Endothelial cell of umbilical vein (primary cell): ENCODE measurements at regions not wholly inside any gene's neighbourhood (a gene's known extent, or its start where the extent isn't known, plus 50 kb on each side); places are given as distances from the start of the nearest gene placed in this dataset.

Experiments
- CTCF ChIP-seq, 2 donors: IDR thresholded peaks; 1 replicate in 1 of 2; 2 replicates in 1 of 2; pipeline ENCODE4 v1.5.1; 2011; ENCODE audit warnings: low read length in 2 of 2, mild to moderate bottlenecking in 2 of 2, moderate library complexity in 2 of 2, control low read depth in 1 of 2, inconsistent platforms in 1 of 2, low read depth in 1 of 2; ENCODE audit not compliant: insufficient read depth in 1 of 2; ENCODE audit errors: extremely low read depth in 1 of 2
- EZH2 ChIP-seq: IDR thresholded peaks from 2 replicates; pipeline ENCODE4 v1.6.1; 2012; ENCODE audit warnings: borderline replicate concordance, low read depth, mild to moderate bottlenecking, moderate library complexity, low read length, inconsistent platforms; ENCODE audit not compliant: severe bottlenecking
- FOS ChIP-seq: IDR thresholded peaks from 2 replicates; pipeline ENCODE4 v1.6.1; 2011; ENCODE audit warnings: mild to moderate bottlenecking, low read length, moderate library complexity, borderline replicate concordance; ENCODE audit not compliant: insufficient read depth
- MYC ChIP-seq: IDR thresholded peaks from one replicate; pipeline ENCODE4 v1.6.1; 2011; ENCODE audit warnings: mild to moderate bottlenecking, low read depth, low read length
- POLR2A ChIP-seq: IDR thresholded peaks from 2 replicates; pipeline ENCODE4 v1.6.1; 2012; ENCODE audit warnings: low read depth, mild to moderate bottlenecking, control low read depth, low read length
- POLR2AphosphoS5 ChIP-seq: IDR thresholded peaks from 2 replicates; pipeline ENCODE4 v1.6.1; 2012; ENCODE audit warnings: low read depth, mild to moderate bottlenecking, control low read depth, low read length, moderate library complexity; ENCODE audit not compliant: insufficient read depth

- no peak for TF ChIP-seq FOS
- no peak for TF ChIP-seq CTCF (IDR thresholded peaks at IDR 0.05; ENCODE audit: extremely low read depth in 1 of 2, insufficient read depth in 1 of 2, low read depth in 1 of 2, low read length in 2 of 2)
- no peak for TF ChIP-seq POLR2AphosphoS5
- TF ChIP-seq POLR2A = no peak
- no peak for TF ChIP-seq EZH2
- TF ChIP-seq MYC = no peak
Measured at GRCh38 chr11:69970785-69971535, 107.2 kb upstream of the ANO1 start.
